OCI-LY7 (cell line): ENCODE measurements at regions not wholly inside any gene's neighbourhood (a gene's known extent, or its start where the extent isn't known, plus 50 kb on each side); places are given as distances from the start of the nearest gene placed in this dataset.
A peak's percentile ranks its signal among the peaks of the same experiment; 100 is the strongest.

Experiments used
- BruUV-seq: library from RNA; stranded (reverse); fragments of 400-500 nt; replicated peaks from 2 replicates; lab custom pipeline; 2021; lab: Mats Ljungman, UMichigan
- CTCF ChIA-PET: fragments of 300-600 bp; sonication (Branson Sonifier 250); formaldehyde crosslinking; loops from one replicate; lab custom pipeline; 2022; ENCODE audit warnings: antibody characterized with exemption; ENCODE audit not compliant: unreplicated experiment; lab: Charles Lee
- POLR2A ChIA-PET: fragments of 300-600 bp; sonication (Branson Sonifier 250); formaldehyde crosslinking; loops from one replicate; lab custom pipeline; 2022; ENCODE audit warnings: antibody characterized with exemption; lab: Charles Lee
- DNase-seq: peaks from one replicate; pipeline ENCODE4 v3.0.0-alpha.2; 2015; ENCODE audit warnings: low spot score
- H2AFZ ChIP-seq: fragments of 200-600 bp; sonication (generic), shearing (Covaris generic); 2 replicates; pipeline ENCODE4 v1.6.1; 2014; ENCODE audit warnings: mild to moderate bottlenecking, antibody characterized with exemption, low read length, moderate library complexity
- H3K27ac ChIP-seq: fragments of 200-600 bp; sonication (generic); 2 replicates; pipeline ENCODE4 v1.5.1; 2014; ENCODE audit warnings: mixed run types, low read depth, mild to moderate bottlenecking, moderate library complexity, low read length, inconsistent platforms; ENCODE audit not compliant: poor library complexity, severe bottlenecking
- H3K36me3 ChIP-seq: fragments of 200-600 bp; sonication (generic); 2 replicates; pipeline ENCODE4 v1.6.1; 2014; ENCODE audit warnings: mild to moderate bottlenecking, antibody characterized with exemption, low read length, moderate library complexity, mixed read lengths; ENCODE audit not compliant: insufficient read depth
- H3K4me1 ChIP-seq: fragments of 200-600 bp; sonication (generic); 2 replicates; pipeline ENCODE4 v1.5.1; 2014; ENCODE audit warnings: mild to moderate bottlenecking, low read length; ENCODE audit not compliant: insufficient read depth, poor library complexity, severe bottlenecking
- H3K4me2 ChIP-seq: fragments of 200-600 bp; sonication (generic); 2 replicates; pipeline ENCODE4 v1.6.1; 2014; ENCODE audit warnings: mild to moderate bottlenecking, low read length
- H3K4me3 ChIP-seq: fragments of 200-600 bp; sonication (generic); 2 replicates; pipeline ENCODE4 v1.5.1; 2014; ENCODE audit warnings: mild to moderate bottlenecking, low read depth, low read length; ENCODE audit not compliant: poor library complexity, severe bottlenecking
- H3K79me2 ChIP-seq: fragments of 200-600 bp; sonication (generic); 2 replicates; pipeline ENCODE4 v1.6.1; 2016; ENCODE audit warnings: low read depth, mild to moderate bottlenecking, low read length, moderate library complexity, mixed read lengths; ENCODE audit not compliant: insufficient read depth
- H3K9me2 ChIP-seq: fragments of 200-600 bp; sonication (generic); 2 replicates; pipeline ENCODE4 v1.6.1; 2016; ENCODE audit warnings: mild to moderate bottlenecking, low read length, mixed read lengths; ENCODE audit not compliant: insufficient read depth
- H3K9me3 ChIP-seq: fragments of 200-600 bp; sonication (generic); 2 replicates; pipeline ENCODE4 v1.6.1; 2014; ENCODE audit warnings: mild to moderate bottlenecking, mixed run types, low read length, mixed read lengths
- H4K20me1 ChIP-seq: fragments of 200-600 bp; sonication (generic); 2 replicates; pipeline ENCODE4 v1.6.1; 2014; ENCODE audit warnings: mild to moderate bottlenecking, antibody characterized with exemption, low read length, moderate library complexity, mixed read lengths; ENCODE audit not compliant: insufficient read depth
- EZH2phosphoT487 ChIP-seq: fragments of 200-600 bp; sonication (generic); IDR thresholded peaks from 2 replicates; pipeline ENCODE4 v1.6.1; 2018; ENCODE audit warnings: low read depth, borderline replicate concordance, mild to moderate bottlenecking, mixed run types, antibody characterized with exemption, low read length, moderate library complexity, mixed read lengths
- intact Hi-C: fragments of 100-400 bp; cut with micrococcal nuclease; formaldehyde crosslinking; loops from one replicate; pipeline ENCODE4 v1.10.0; 2022; ENCODE audit not compliant: unreplicated experiment
- TF ChIP-seq, protein P1 (sequence below): fragments of 200-600 bp; sonication (generic); conservative IDR thresholded peaks from 2 replicates; pipeline ENCODE4 v1.5.1; 2014; ENCODE audit warnings: mild to moderate bottlenecking, antibody characterized with exemption, low read length, moderate library complexity, mixed read lengths

- H4K20me1 ChIP-seq: no peaks in the 10 kb centered on the region
- no peak overlapping the region for H2AFZ ChIP-seq
- ChIA-PET CTCF (no interaction called here), POLR2A (no interaction called here)
- no peak for DNase-seq
- H3K9me3 ChIP-seq: no peaks in the 10 kb centered on the region
- no peak overlapping the region for H3K4me3 ChIP-seq
- intact Hi-C loops: no loop called here
- H3K9me2 ChIP-seq: no peaks in the 10 kb centered on the region
- TF ChIP-seq, protein P1, sequence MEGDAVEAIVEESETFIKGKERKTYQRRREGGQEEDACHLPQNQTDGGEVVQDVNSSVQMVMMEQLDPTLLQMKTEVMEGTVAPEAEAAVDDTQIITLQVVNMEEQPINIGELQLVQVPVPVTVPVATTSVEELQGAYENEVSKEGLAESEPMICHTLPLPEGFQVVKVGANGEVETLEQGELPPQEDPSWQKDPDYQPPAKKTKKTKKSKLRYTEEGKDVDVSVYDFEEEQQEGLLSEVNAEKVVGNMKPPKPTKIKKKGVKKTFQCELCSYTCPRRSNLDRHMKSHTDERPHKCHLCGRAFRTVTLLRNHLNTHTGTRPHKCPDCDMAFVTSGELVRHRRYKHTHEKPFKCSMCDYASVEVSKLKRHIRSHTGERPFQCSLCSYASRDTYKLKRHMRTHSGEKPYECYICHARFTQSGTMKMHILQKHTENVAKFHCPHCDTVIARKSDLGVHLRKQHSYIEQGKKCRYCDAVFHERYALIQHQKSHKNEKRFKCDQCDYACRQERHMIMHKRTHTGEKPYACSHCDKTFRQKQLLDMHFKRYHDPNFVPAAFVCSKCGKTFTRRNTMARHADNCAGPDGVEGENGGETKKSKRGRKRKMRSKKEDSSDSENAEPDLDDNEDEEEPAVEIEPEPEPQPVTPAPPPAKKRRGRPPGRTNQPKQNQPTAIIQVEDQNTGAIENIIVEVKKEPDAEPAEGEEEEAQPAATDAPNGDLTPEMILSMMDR: 0 out of 2 replicates have a peak, but pooled peaks have one; percentile 16
- no peak for TF ChIP-seq EZH2phosphoT487
- no peak overlapping the region for H3K27ac ChIP-seq
- H3K79me2 ChIP-seq: no peaks in the 10 kb centered on the region
- H3K4me2 ChIP-seq: no peak overlapping the region
- BruUV-seq: no TSS peak
- H3K36me3 ChIP-seq: no peaks in the 10 kb centered on the region
- H3K4me1 ChIP-seq: no peaks in the 10 kb centered on the region
Measured at GRCh38 chr2:53442783-53443182, 324.8 kb upstream of the CHAC2 start.

DNA sequence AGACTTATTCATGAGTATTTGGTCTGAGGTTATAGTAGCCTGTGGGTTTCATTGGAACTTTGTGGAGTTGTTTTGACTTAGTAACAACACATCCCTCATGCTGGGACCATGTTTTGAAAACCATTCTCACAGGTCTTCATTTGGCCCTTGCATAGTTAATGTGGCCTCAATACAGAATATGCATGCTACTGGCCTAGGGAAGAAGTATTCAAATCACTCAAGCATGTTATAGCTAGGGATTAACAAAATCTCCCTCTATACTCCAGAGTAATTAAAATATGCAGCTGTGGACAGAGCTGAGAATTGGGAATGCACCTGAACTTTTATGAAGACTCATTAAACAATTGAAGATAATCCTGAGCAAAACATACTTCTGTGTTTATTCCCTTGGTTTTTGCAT is 325.5 kb upstream of the CHAC2 start:
- Histone ChIP-seq H3K4me2 (no peak overlapping the region), H2AFZ (no peak overlapping the region), H3K9me2 (no peaks in the 10 kb centered on the region), H3K36me3 (no peaks in the 10 kb centered on the region), H4K20me1 (no peaks in the 10 kb centered on the region), H3K79me2 (no peaks in the 10 kb centered on the region), H3K4me3 (no peak overlapping the region), H3K4me1 (no peaks in the 10 kb centered on the region), H3K9me3 (no peaks in the 10 kb centered on the region), H3K27ac (no peak overlapping the region)
- TF ChIP-seq EZH2phosphoT487: no peak
- TF ChIP-seq, protein P1: no peak
- ChIA-PET POLR2A (interaction anchor here (0.7 kb wide), 1 partner anchor 379 kb away, joined by 4 read pairs; no protein-coding TSS in a partner anchor), CTCF (no interaction called here)
- intact Hi-C loops: no loop called here
- no TSS peak for BruUV-seq
- DNase-seq: no peak

GRCh38 chr2:53438692-53439091 is 328.9 kb upstream of the CHAC2 start:
- no peak overlapping the region for H2AFZ ChIP-seq
- no TSS peak for BruUV-seq
- intact Hi-C loops: no loop called here
- no peaks in the 10 kb centered on the region for H3K4me1 ChIP-seq
- no peak for TF ChIP-seq EZH2phosphoT487
- TF ChIP-seq, protein P1: no peak
- no peaks in the 10 kb centered on the region for H3K79me2 ChIP-seq
- CTCF ChIA-PET: interaction anchor here (0.6 kb wide), 1 partner anchor 17 kb away, joined by 3 read pairs; no protein-coding TSS in a partner anchor
- no peak overlapping the region for H3K4me3 ChIP-seq
- no peak overlapping the region for H3K4me2 ChIP-seq
- POLR2A ChIA-PET: no interaction called here
- no peak for DNase-seq
- no peaks in the 10 kb centered on the region for H3K9me2 ChIP-seq
- H3K27ac ChIP-seq: no peak overlapping the region
- H3K9me3 ChIP-seq: no peaks in the 10 kb centered on the region
- H4K20me1 ChIP-seq: no peaks in the 10 kb centered on the region
- H3K36me3 ChIP-seq: no peaks in the 10 kb centered on the region
